Effector memory CD8-positive, alpha-beta T cell (primary cell): ENCODE measurements at regions not wholly inside any gene's neighbourhood (a gene's known extent, or its start where the extent isn't known, plus 50 kb on each side); places are given as distances from the start of the nearest gene placed in this dataset.
"Not testable (repeated sequence)": the region's sequence is repeated elsewhere in the genome, so short reads cannot be mapped to it uniquely, and the experiment has no call there.

Experiments used
- ATAC-seq: fragments of 150-1000 bp; cut with Tn5 transposase; replicated peaks from 2 replicates; pipeline ENCODE4 v1.10.0; 2021; ENCODE audit warnings: mild to moderate bottlenecking, moderate library complexity
- DNase-seq, 3 experiments: peaks; one replicate each; pipeline ENCODE4 v3.0.0; 2021
- H3K27ac Mint-ChIP-seq, 2 donors: one replicate each; pipeline ENCODE4 v1.8.0; 2022; ENCODE audit warnings: mild to moderate bottlenecking in 2 of 2, mixed read lengths in 2 of 2, moderate library complexity in 2 of 2
- H3K27me3 Mint-ChIP-seq, 2 donors: one replicate each; pipeline ENCODE4 v1.8.0; 2022; ENCODE audit warnings: mixed read lengths in 2 of 2
- H3K36me3 Mint-ChIP-seq: one replicate; pipeline ENCODE4 v1.8.0; 2022; ENCODE audit warnings: mild to moderate bottlenecking, moderate library complexity, mixed read lengths; ENCODE audit not compliant: insufficient read depth
- H3K4me1 Mint-ChIP-seq, 2 donors: one replicate each; pipeline ENCODE4 v1.8.0; 2022; ENCODE audit warnings: low read depth in 2 of 2, mixed read lengths in 2 of 2
- H3K4me3 Mint-ChIP-seq, 2 donors: one replicate each; pipeline ENCODE4 v1.8.0; 2022; ENCODE audit warnings: mild to moderate bottlenecking in 2 of 2, mixed read lengths in 2 of 2, moderate library complexity in 2 of 2
- H3K9me3 Mint-ChIP-seq, 2 donors: one replicate each; pipeline ENCODE4 v1.8.0; 2022; ENCODE audit warnings: mixed read lengths in 2 of 2

DNA sequence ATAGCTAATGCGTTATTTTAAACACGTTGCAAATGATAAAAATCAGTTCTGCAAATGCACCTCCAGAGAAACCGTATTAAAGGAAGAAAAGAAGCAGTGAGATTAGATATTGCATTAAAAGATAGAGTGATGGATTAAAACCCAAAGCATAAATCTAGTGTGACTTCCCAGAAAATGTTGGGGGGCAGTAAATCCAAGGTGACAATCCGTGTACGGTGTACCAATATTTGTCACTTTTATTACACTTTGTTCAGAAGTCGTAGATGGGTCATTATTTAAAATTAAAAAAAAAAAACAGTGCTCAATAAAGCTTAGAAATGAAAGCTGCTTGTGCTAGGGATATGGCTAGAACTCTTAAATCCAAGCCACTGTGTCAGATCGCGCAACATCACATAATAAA, 106.4 kb downstream of the TMEM130 start:
- Mint-ChIP-seq H3K4me1 (no peaks in the 10 kb centered on the region), H3K4me3 (no peak overlapping the region), H3K9me3 (peaks cover 0 to 10% of the 10 kb centered on the region in 2 donors), H3K36me3 (no peaks in the 10 kb centered on the region), H3K27ac (no peak overlapping the region), H3K27me3 (peaks cover 30 to 43% of the 10 kb centered on the region in 2 donors)
- no peak for DNase-seq
- no peak for ATAC-seq

DNA sequence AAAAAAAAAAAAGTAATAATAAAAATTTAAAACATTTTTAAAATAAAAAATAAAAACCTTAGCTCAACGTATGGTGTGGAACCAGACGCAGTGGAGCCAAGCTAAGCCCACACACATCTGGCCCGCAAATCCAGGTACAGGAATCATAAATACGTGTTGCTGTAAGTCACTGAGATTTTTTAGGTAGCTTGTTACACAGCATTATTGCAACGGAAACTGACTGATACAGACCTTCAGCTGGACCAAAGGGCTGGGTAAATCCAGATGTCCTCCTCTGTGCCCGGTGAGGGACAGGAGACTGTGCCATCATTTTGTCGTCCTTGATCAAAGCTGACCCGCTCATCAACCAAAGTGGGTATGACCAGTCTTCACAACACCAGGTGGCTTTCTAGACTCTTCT, 104.9 kb downstream of the TMEM130 start:
- Mint-ChIP-seq H3K4me3 (no peak overlapping the region), H3K36me3 (no peaks in the 10 kb centered on the region), H3K27ac (no peak overlapping the region), H3K27me3 (peaks cover 26 to 33% of the 10 kb centered on the region in 2 donors), H3K9me3 (no peaks in the 10 kb centered on the region), H3K4me1 (no peaks in the 10 kb centered on the region)
- DNase-seq, result no peak
- no peak for ATAC-seq

DNA sequence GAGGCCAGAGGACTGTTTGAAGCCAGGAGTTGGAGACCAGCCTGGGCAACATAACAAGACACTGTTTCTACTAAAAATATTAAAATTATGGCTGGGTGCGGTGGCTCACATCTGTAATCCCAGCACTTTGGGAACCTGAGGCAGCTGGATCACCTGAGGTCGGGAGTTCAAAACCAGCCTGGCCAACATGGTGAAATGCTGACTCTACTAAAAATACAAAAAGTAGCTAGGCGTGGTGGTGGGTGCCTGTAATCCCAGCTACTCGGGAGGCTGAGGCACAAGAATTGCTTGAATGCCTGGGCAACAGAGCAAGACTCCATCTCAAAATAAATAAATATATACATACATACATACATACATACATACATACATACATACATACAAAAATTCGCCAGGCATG, 99.7 kb downstream of the TMEM130 start:
- H3K27ac Mint-ChIP-seq, H3K4me1 Mint-ChIP-seq, H3K9me3 Mint-ChIP-seq, DNase-seq, H3K4me3 Mint-ChIP-seq, ATAC-seq, H3K36me3 Mint-ChIP-seq: not testable (repeated sequence)
- peaks cover 12 to 39% of the 10 kb centered on the region in 2 donors for H3K27me3 Mint-ChIP-seq

DNA sequence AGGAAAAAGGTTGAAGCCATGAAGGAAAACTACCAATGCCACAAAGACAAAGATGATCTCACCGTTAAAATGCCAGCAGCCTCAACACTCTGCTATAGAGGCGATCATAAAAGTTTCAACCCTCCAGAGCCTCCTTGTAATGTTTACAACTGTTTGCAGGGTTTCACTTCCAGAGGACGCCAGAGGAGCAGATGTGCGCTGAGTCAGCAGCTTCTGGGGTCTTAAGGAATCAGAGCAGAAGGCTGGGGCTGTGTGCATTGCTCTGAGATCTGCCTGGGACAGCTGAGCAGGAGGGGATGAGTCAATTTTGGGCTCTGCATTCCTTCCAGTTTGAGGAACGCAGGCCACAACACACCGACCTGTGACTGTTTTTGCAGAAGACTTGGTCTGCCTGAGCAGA, 98.3 kb downstream of the TMEM130 start:
- DNase-seq, result no peak
- Mint-ChIP-seq H3K36me3 (no peaks in the 10 kb centered on the region), H3K4me1 (peaks cover 0 to 2% of the 10 kb centered on the region in 2 donors), H3K9me3 (no peaks in the 10 kb centered on the region), H3K4me3 (no peak overlapping the region), H3K27ac (no peak overlapping the region), H3K27me3 (peaks cover 19 to 49% of the 10 kb centered on the region in 2 donors)
- ATAC-seq, result no peak

DNA sequence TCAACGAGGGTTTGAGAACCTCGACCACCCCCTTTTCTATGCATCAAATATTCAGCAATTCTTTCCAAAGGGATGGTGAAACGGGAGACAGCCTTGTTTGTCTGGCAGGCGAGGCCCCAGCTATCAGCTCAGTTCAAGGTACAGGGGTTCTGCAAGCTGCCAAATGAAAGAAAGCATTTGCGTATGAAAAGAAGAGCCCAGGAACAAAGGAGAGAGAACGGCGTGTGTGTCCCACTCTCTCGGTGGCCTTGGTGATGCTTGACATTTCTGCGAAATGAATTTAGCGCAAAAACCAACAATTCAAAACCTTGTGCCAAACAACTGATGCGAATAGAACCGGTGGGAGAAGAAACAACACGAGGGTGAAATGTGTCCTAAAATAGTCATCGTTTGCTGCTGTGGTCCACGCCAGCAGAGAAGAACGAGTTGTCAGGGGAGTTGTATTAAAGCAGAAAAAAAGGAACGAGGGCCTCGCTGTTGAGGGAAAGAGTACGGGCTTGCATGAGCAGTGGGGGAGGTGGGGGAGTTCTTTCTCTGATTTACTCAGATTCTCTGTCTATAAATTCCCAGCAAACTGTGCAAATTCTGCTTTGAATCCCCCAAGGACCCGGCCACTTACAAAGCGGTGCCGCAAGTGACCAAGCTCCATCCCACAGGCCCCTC, 97.7 kb downstream of the TMEM130 start:
- H3K36me3 Mint-ChIP-seq, result no peaks in the 10 kb centered on the region
- ATAC-seq (no peak), DNase-seq (no peak)
- H3K4me1 Mint-ChIP-seq, result peaks cover 0 to 2% of the 10 kb centered on the region in 2 donors
- peaks cover 23 to 55% of the 10 kb centered on the region in 2 donors for H3K27me3 Mint-ChIP-seq
- H3K9me3 Mint-ChIP-seq, result no peaks in the 10 kb centered on the region
- H3K27ac Mint-ChIP-seq, result no peak overlapping the region
- no peak overlapping the region for H3K4me3 Mint-ChIP-seq

DNA sequence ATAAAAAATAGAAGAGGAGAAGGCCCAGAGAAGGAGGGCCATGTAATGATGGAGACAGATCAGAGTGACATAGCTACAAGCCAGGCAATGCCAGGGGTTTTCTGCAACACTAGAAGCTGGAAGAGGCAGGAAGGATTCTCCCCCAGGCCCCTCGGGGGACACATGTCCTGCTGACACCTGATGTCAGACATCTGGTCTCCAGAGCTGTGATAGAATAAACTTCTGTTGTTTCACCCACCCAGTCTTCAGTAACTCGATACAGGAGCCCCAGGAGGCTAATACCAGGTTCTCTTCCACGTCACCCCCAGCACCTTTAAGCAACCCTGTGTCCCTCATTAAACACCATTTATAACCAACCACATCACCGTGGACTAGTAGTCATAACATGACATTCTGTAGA, 94.9 kb downstream of the TMEM130 start:
- no peak overlapping the region for H3K27ac Mint-ChIP-seq
- DNase-seq, result no peak
- no peak overlapping the region for H3K4me3 Mint-ChIP-seq
- no peak for ATAC-seq
- no peaks in the 10 kb centered on the region for H3K36me3 Mint-ChIP-seq
- peaks cover 21 to 64% of the 10 kb centered on the region in 2 donors for H3K27me3 Mint-ChIP-seq
- H3K9me3 Mint-ChIP-seq, result no peaks in the 10 kb centered on the region
- H3K4me1 Mint-ChIP-seq, result peaks cover 0 to 2% of the 10 kb centered on the region in 2 donors

DNA sequence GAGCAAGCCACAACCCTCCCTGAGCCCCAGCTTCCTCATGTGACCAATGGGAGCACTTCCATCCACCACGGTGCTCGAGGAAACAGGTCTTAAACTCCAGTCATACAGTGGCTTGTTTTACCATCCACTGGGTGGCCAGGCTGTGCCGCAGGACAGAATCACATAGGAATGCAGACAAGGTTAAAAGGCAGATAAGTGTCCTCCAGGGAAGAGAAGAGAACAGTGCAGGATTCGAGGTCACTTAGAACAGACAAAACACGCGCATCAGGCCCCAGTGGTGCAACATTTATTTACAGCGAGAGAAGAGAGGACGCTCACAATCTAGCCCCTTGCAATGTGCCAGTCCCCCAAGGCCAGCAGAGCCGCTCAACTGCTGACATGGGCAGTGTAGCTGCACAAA, 92.8 kb downstream of the TMEM130 start:
- Mint-ChIP-seq H3K36me3 (no peaks in the 10 kb centered on the region), H3K4me1 (peaks cover 0 to 1% of the 10 kb centered on the region in 2 donors), H3K27ac (no peak overlapping the region), H3K9me3 (no peaks in the 10 kb centered on the region), H3K27me3 (peaks cover 21 to 51% of the 10 kb centered on the region in 2 donors), H3K4me3 (no peak overlapping the region)
- DNase-seq, result no peak
- ATAC-seq, result no peak

DNA sequence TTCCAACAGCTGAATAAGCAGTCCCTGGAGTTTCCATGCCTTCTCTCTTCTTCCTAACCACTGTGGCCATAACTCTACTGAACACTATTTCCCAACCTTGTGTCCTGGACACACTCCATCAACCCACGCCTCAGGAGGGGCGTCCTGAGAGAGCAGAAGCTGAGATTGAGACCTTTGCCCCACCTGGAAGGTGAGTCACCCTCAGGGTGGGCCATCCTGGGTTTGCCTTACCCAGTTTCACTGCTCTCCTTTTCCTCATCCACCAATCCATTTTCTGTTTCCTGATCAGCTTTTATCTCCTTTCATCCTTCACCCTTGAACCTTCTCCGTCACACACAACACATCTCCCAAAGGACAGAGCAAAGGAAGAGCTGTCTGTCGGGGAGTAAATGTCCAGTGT, 91.4 kb downstream of the TMEM130 start:
- Mint-ChIP-seq H3K27me3 (peaks cover 21 to 47% of the 10 kb centered on the region in 2 donors), H3K4me3 (no peak overlapping the region), H3K4me1 (no peaks in the 10 kb centered on the region), H3K9me3 (no peaks in the 10 kb centered on the region), H3K36me3 (no peaks in the 10 kb centered on the region), H3K27ac (no peak overlapping the region)
- DNase-seq, result no peak
- ATAC-seq, result no peak

DNA sequence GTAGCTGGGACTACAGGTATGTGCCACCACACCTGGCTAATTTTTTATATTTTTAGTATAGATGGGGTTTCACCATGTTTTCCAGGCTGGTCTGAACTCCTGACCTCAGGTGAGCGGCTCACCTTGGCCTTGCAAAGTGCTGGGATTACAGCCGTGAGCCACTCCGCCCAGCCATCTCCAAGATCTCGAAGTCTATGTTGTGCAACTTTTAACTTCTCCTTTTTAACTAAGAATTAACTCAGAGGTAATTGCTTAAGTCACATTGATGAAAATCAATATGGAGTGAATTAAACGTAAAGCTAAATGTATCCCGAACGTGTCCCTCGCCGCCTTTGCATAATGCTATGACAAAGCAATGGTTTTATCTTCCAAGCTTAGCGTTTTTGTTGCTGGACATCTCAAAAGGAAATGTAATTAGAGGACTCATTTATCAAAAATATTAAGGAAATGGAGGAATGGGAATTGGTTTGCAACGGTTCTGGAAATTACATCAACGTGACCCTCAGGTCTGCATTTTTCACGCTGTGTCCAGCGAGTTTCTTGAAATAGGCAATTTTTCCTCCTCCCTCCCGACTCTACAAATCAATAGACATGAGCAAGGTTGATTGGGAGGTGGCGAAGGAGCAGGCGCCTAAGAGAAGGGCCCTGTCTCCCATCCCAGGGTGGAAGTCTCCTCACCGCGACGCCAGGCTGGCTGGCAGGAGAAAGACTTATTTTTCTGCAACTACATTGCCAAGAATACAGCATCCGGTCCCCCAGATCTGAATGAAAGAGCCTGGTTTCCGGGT, 89.8 kb downstream of the TMEM130 start:
- no peaks in the 10 kb centered on the region for H3K4me1 Mint-ChIP-seq
- H3K27ac Mint-ChIP-seq, result no peak overlapping the region
- H3K9me3 Mint-ChIP-seq, result no peaks in the 10 kb centered on the region
- ATAC-seq (no peak), DNase-seq (no peak)
- H3K36me3 Mint-ChIP-seq, result no peaks in the 10 kb centered on the region
- peaks cover 32 to 57% of the 10 kb centered on the region in 2 donors for H3K27me3 Mint-ChIP-seq
- H3K4me3 Mint-ChIP-seq, result no peak overlapping the region

DNA sequence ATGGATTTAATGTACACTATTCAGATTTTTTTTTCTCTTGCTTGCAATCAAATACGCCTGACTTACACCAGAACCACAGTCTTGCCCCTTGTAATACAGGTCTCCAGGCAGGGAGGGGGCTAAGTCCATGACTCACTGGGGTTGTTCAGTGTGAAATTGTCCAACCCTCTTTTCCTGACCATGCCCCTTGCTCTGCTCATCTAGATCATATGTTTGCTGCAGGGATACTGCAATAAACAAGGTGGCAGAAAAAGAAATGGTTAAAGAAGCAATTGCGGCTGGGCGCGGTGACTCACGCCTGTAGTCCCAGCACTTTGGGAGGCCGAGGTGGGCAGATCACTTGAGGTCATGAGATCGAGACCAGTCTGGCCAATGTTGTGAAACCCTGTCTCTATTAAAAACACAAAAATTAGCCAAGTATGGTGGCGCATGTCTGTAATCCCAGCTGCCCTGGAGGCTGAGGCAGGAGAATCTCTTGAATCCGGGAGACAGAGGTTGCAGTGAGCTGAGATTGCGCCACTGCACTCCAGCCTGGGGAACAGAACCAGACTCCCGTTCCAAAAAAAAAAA, 85.5 kb downstream of the TMEM130 start:
- Mint-ChIP-seq H3K9me3 (no peaks in the 10 kb centered on the region), H3K27ac (no peak overlapping the region), H3K27me3 (peaks cover 25 to 52% of the 10 kb centered on the region in 2 donors), H3K4me3 (no peak overlapping the region), H3K36me3 (no peaks in the 10 kb centered on the region), H3K4me1 (no peaks in the 10 kb centered on the region)
- ATAC-seq, result no peak
- no peak for DNase-seq

DNA sequence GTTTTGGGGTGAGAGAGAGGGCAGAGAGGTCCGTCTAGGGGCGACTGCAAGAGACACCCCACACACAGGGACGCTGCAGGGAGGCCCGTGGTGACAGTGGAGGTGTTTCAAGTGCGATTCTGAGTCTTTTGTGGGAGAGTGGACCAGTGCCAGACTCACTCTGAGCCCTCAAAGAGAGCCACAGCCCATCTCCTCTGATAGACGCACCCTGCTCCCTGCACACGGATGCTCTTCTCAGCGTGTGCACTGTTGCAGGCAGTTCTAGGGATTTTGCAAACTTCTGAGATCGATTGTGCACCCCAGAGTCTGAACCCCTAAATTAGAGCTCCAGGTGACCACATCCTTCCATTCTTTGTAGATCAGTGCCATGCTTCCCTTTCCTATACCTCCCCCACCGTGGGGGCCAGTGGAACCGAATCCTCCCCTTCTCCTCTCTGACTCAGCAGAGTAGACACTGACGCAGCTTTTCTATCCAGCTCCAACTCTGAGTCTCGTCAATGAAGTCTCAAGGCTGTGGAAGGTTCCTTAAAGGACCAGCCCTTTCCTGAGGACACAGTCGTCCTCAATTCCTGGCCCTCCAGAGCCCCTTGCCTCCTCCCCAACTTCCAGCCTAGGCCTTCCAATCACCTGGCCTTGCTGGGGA, 83.8 kb downstream of the TMEM130 start:
- H3K4me3 Mint-ChIP-seq, result no peak overlapping the region

DNA sequence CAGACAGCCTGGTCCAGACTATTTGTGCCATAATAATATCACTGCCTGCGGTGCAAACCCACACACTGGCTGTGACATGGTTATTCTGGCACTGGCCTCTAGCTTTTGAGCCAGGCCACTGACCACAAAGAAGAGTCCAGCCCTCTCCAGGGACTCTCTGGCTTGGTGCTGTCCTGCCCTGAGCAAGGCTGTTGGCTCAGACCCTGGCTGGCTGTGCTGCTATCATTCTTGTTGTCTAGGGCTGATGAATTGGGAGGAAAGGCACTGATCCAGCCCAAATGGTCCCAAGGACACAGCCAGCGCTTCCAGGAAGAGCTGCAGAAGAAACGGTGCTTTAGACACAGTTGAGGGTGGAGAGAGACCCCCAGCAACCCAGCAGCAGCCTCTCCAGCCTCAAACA, 80.8 kb downstream of the TMEM130 start:
- Mint-ChIP-seq H3K4me3 (no peak overlapping the region), H3K36me3 (no peaks in the 10 kb centered on the region), H3K4me1 (no peaks in the 10 kb centered on the region), H3K27me3 (peaks cover 31 to 46% of the 10 kb centered on the region in 2 donors), H3K9me3 (no peaks in the 10 kb centered on the region), H3K27ac (no peak overlapping the region)
- DNase-seq (no peak), ATAC-seq (no peak)

More for the DNA sequence above, 83.8 kb downstream of the TMEM130 start:
- Mint-ChIP-seq H3K4me1 (no peaks in the 10 kb centered on the region), H3K9me3 (no peaks in the 10 kb centered on the region), H3K27me3 (peaks cover 25 to 52% of the 10 kb centered on the region in 2 donors), H3K27ac (no peak overlapping the region), H3K36me3 (no peaks in the 10 kb centered on the region)
- DNase-seq, result no peak
- ATAC-seq, result no peak

DNA sequence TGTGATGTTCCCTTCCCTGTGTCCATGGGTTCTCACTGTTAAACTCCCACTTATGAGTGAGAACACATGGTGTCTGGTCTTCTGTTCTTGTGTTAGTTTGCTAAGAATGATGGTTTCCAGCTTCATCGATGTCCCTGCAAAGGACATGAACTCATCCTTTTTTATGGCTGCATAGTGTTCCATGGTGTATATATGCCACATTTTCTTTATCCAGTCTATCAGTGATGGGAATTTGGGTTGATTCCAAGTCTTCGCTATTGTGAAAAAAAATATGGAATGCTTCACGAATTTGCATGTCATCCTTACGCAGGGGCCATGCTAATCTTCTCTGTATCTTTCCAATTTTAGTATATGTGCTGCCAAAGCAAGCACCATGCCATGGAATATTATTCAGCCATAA, 75.4 kb downstream of the TMEM130 start:
- H3K4me3 Mint-ChIP-seq, result not testable (repeated sequence)

More for the DNA sequence above, 75.4 kb downstream of the TMEM130 start:
- not testable (repeated sequence) for H3K36me3 Mint-ChIP-seq, H3K27ac Mint-ChIP-seq, H3K4me1 Mint-ChIP-seq, DNase-seq, ATAC-seq, H3K9me3 Mint-ChIP-seq
- H3K27me3 Mint-ChIP-seq, result peaks cover 7 to 38% of the 10 kb centered on the region in 2 donors
